IPS-15b (cell line): ENCODE measurements at regions not wholly inside any gene's neighbourhood (a gene's known extent, or its start where the extent isn't known, plus 50 kb on each side); places are given as distances from the start of the nearest gene placed in this dataset.

Experiments used
- H3K27me3 ChIP-seq: one replicate; pipeline ENCODE4 v1.6.1; 2013; ENCODE audit warnings: low read length; ENCODE audit not compliant: control insufficient read depth, insufficient read depth
- H3K36me3 ChIP-seq: one replicate; pipeline ENCODE4 v1.6.1; 2013; ENCODE audit warnings: low read length; ENCODE audit not compliant: control insufficient read depth, insufficient read depth
- H3K4me1 ChIP-seq: one replicate; pipeline ENCODE4 v1.6.1; 2013; ENCODE audit warnings: mild to moderate bottlenecking, low read length; ENCODE audit not compliant: control insufficient read depth, insufficient read depth
- H3K4me3 ChIP-seq: one replicate; pipeline ENCODE4 v1.5.1; 2013; ENCODE audit warnings: low read depth, low read length
- H3K9ac ChIP-seq: one replicate; pipeline ENCODE4 v1.6.1; 2013; ENCODE audit warnings: low read depth, mild to moderate bottlenecking, low read length
- H3K9me3 ChIP-seq: one replicate; pipeline ENCODE4 v1.6.1; 2013; ENCODE audit warnings: mild to moderate bottlenecking, low read length; ENCODE audit not compliant: control insufficient read depth, insufficient read depth

DNA sequence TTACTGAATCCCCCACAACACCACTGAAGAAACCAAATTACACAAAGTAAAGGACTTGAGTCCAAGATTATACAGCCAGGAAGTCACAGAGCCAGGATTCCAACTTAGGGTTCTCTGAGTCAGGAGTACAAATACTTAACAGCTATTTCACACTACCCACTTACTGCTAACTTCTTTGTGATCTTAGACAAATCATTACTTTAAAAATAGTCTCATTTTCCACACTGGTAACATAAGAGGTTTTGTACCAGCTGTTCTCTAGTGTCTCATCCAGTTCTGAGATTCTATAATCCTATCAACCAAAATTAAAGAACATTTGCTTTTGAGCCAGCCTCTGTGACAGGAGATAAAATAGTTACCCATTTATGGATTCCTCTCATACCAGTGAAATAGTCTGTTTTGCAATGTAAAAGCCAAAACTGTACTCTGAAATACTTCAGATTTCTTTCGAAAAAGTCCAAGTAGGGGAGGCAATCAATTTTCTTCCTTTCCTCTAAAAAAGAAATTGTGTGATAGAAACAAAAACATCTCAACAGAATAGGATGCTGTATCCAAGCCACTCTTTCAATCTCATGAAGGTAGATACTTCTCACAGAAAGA, 157.6 kb downstream of the LRATD1 start:
- no peak overlapping the region for H3K4me3 ChIP-seq
- no peaks in the 10 kb centered on the region for H3K27me3 ChIP-seq
- H3K36me3 ChIP-seq, result no peaks in the 10 kb centered on the region
- no peak overlapping the region for H3K9ac ChIP-seq
- peaks cover 5% of the 10 kb centered on the region for H3K9me3 ChIP-seq
- no peaks in the 10 kb centered on the region for H3K4me1 ChIP-seq

DNA sequence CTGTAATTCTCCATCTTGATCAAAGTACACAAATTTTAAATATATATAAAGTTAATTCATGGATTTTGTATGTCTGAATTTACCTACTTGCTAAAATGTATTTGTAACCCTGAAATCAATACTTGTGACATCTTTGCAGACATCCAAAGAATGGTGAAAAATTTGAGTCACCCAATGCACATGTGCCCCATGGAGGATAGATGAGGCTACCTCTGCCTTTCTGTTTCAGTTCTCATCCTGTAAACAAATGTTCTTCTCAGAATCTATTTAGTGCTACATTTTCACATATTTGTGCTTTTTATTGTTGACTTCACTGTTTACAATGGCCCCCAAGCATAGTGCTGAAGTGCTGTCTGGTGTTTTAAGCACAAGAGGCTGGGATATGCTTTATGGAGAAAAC, 171.5 kb downstream of the LRATD1 start:
- no peaks in the 10 kb centered on the region for H3K36me3 ChIP-seq
- no peaks in the 10 kb centered on the region for H3K4me1 ChIP-seq
- no peaks in the 10 kb centered on the region for H3K27me3 ChIP-seq
- H3K9me3 ChIP-seq, result no peaks in the 10 kb centered on the region
- no peak overlapping the region for H3K4me3 ChIP-seq
- H3K9ac ChIP-seq, result no peak overlapping the region

DNA sequence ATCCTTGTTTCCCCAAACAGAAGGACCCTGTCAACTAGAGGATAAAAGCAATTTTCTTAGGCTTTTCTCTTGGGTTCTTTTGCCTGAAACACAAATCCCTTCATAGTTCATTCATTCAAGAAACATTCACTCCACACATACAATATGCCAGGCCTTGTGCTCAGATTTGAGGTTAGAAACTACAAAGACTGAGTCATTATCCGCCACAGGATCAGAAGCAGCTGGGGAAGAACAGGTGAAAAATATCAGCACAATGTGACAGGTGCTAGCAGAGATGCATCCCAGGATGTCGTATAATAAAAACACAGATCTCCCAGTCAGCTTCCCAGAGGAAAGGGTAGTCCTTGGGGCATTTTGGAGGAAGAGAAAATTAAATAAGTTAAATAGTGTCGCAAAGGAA, 172.4 kb downstream of the LRATD1 start:
- H3K9me3 ChIP-seq, result no peaks in the 10 kb centered on the region
- H3K27me3 ChIP-seq, result no peaks in the 10 kb centered on the region
- no peak overlapping the region for H3K4me3 ChIP-seq
- no peaks in the 10 kb centered on the region for H3K4me1 ChIP-seq
- H3K9ac ChIP-seq, result no peak overlapping the region
- no peaks in the 10 kb centered on the region for H3K36me3 ChIP-seq

DNA sequence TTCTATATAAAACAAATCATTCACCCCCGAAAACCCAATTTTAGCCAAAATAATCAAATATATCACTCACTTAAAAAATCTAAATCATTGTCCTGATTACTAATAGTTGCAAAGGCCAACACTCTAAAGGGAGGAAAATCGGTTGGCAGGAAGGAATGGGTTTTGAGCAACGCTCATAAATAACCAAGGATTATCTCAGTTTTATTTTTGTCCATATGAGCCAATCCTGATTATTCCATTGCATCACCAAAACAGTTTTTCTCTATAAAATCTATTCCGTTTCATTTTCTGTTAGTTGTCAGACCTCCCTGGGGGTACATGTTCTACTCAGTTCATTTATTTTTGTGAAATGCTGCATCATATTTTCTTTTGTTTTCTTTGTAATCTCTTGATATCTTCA, 174.1 kb downstream of the LRATD1 start:
- no peak overlapping the region for H3K4me3 ChIP-seq
- no peaks in the 10 kb centered on the region for H3K27me3 ChIP-seq

DNA sequence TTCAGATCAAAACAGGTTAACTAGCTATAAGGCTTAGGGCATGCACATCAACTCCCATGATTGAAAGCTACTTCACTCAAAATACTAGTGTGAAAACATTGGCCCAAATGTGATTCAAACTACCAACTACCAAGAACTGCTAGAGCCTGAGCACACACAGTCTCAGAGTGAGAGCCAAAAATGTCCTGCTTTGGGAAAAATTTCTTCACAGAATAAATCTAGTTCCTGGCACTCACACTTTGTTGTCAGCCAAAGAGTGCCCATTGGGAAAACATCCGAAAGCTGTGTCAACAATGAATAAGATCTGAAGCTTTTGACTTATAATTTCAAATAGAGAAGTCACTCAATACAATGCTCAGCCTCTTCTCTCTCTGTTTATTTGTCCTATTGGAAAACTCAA, 182.7 kb downstream of the LRATD1 start:
- no peaks in the 10 kb centered on the region for H3K27me3 ChIP-seq
- H3K9me3 ChIP-seq, result no peaks in the 10 kb centered on the region
- no peaks in the 10 kb centered on the region for H3K36me3 ChIP-seq
- H3K9ac ChIP-seq, result no peak overlapping the region
- H3K4me1 ChIP-seq, result no peaks in the 10 kb centered on the region
- no peak overlapping the region for H3K4me3 ChIP-seq

More for the DNA sequence above, 174.1 kb downstream of the LRATD1 start:
- Histone ChIP-seq H3K9me3 (no peaks in the 10 kb centered on the region), H3K4me1 (no peaks in the 10 kb centered on the region), H3K9ac (no peak overlapping the region), H3K36me3 (no peaks in the 10 kb centered on the region)

DNA sequence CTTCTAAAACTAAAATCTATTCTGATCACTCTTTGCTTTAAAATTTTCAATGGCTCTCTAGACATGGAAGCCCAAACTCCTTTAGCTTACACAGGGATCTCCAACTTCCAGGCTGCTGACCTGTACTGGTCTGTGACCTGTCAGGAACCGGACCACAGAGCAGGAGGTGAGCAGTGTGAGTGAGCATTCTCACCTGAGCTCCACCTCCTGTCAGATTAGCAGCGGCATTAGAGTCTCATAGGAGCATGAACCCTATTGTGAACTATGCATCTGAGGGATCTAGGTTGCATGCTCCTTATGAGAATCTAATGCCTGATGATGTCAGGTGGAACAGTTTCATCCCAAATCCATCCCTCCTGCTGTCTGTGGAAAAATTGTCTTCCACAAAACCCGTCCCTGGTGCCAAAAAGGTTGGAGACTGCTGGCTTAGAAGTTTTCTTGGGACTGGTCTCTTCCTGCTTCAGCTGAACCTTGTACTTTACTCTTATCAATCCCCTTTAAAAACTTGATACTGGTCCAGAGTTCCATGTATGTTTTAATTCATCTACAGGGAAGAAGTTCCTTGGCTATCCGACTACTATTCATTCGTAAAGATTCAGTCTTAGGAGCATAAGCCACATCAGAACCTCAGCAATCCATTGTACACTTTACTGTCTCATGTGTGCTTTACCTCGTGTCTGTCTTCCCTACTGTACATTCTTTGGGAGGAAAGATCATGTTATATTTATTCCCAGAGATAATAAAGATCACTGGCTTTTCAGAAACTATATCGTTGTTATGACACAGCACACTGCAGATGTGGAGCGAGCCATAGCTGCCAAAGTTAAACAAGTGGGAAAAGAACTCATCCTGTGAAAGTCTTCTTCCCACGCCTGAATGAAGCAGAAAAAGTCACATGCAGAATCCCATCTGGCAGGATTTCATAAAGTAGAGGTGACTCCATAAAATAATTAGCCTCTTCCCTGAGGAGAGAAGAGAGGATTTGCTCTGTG, 183.8 kb downstream of the LRATD1 start:
- no peak overlapping the region for H3K9ac ChIP-seq
- no peaks in the 10 kb centered on the region for H3K36me3 ChIP-seq
- no peak overlapping the region for H3K4me3 ChIP-seq
- H3K9me3 ChIP-seq, result no peaks in the 10 kb centered on the region
- H3K27me3 ChIP-seq, result no peaks in the 10 kb centered on the region
- no peaks in the 10 kb centered on the region for H3K4me1 ChIP-seq

DNA sequence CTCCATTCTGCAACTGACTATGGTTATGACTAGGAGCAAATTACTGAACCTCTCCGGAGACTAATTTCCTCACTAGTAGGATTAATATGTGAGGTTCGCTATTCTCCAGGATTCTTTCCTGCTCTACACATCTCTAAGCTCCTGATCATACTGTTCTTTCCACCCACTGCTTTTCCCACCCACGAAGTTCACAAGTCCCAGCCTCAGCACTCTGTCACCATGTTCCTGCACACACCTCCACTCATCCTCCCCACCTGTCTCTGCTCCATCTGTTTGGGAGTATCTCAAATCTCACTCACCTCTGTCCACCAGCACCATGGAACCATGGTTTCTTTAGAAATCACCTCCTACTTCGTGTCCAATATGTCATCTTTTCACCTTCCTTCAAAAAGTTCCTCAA, 185.3 kb downstream of the LRATD1 start:
- Histone ChIP-seq H3K4me3 (no peak overlapping the region), H3K36me3 (no peaks in the 10 kb centered on the region), H3K27me3 (no peaks in the 10 kb centered on the region), H3K9me3 (no peaks in the 10 kb centered on the region), H3K4me1 (no peaks in the 10 kb centered on the region), H3K9ac (no peak overlapping the region)

DNA sequence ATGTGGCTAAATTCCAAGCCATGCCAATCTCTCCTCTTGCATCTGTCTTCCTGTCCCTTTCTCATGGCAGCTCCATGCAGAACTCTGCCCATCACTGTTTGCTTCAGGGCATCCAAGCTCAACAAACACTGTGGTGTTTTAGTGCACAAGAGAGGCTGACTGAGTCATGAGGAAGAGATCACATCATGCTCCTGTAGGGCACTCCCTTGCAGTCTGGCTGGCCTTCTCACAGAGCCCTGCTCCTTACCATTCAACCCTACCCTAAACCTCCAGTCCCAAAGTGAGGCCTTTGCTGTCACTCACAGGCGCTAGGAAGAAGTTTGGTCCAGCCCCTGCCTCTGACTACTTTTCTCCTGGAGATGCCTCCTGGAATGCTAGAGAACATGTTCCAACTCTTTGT, 194.0 kb downstream of the LRATD1 start:
- Histone ChIP-seq H3K9me3 (no peaks in the 10 kb centered on the region), H3K27me3 (no peaks in the 10 kb centered on the region), H3K4me3 (no peak overlapping the region), H3K36me3 (no peaks in the 10 kb centered on the region), H3K4me1 (no peaks in the 10 kb centered on the region), H3K9ac (no peak overlapping the region)

DNA sequence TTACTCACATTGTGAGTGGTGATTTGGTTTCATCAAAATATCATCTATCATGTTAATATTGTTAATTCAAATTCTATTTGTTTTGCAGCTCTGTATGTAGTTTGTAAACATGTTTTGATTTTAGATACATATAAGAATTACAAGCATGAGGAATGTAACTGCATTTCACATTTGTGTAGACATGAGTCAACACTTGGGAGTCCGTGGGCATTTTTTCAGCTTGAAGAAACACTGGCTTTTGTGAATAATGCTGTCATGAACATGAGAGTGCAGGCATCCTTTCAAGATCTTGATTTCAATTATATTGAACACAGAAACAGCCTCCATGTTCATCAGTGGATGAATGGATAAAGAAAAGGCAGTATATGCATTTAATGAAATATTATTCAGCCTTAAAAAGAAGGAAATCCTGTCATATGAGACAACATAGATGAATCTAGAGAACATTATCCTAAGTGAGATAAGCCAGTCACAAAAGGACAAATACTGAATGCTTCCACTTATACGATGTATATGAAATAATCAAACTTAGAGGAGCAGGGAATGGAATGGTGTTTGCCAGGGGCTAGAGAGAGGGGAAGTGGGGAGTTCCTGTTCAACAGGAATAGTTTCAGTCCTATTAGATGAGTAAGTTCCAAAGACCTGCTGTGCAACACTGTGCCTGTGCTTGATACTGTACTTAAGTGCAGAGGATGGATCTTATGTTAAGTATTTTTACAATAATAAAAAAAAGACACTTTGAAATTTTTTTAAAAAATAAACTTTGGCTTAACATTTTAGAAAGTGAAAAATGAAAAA, 194.9 kb downstream of the LRATD1 start:
- H3K27me3 ChIP-seq, result no peaks in the 10 kb centered on the region
- no peak overlapping the region for H3K9ac ChIP-seq
- H3K4me1 ChIP-seq, result no peaks in the 10 kb centered on the region
- no peak overlapping the region for H3K4me3 ChIP-seq
- H3K9me3 ChIP-seq, result no peaks in the 10 kb centered on the region
- no peaks in the 10 kb centered on the region for H3K36me3 ChIP-seq

DNA sequence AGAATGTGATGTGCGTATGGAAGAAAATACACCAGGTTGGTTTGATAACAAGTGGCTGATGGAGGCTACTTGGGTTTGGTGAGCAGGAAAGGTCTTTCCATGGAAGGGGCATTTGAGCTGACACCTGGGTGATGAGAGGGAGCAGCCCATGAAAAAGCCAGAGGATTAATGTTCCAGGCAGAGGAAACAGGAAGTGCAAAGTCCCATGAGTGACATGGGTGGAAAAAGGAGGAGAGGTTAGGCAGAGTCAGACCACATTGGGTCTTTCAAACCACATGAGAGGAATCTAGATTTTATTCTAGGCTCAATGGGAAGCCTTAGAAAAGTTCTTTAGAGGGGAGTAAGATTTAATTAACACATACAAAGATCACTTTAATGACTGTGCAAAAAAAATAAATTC, 195.7 kb downstream of the LRATD1 start:
- no peak overlapping the region for H3K4me3 ChIP-seq
- H3K4me1 ChIP-seq, result no peaks in the 10 kb centered on the region
- H3K27me3 ChIP-seq, result no peaks in the 10 kb centered on the region
- no peaks in the 10 kb centered on the region for H3K9me3 ChIP-seq
- no peaks in the 10 kb centered on the region for H3K36me3 ChIP-seq
- H3K9ac ChIP-seq, result no peak overlapping the region

DNA sequence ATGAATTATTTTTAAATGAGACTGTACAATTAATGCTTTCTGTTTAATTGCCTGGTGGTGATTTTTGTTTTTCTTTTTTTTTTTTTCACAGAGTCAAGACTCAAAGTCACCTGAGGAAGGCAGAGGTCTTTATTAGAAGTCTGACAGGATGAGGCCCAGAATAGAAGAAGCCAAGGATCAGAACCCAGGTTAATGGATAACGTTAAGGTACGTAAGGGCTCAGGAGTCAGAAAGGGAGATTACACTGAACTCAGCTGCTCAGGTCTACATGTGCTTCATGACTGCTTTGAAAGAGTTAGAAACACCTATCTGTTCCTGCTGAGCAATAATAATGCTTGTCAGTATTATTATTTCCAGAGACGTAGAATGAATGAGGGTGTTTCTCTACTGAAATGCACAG, 196.5 kb downstream of the LRATD1 start:
- Histone ChIP-seq H3K9me3 (no peaks in the 10 kb centered on the region), H3K27me3 (no peaks in the 10 kb centered on the region), H3K4me1 (no peaks in the 10 kb centered on the region), H3K9ac (no peak overlapping the region), H3K4me3 (no peak overlapping the region), H3K36me3 (no peaks in the 10 kb centered on the region)
